Neuronal stem cell (in vitro differentiated cells): ENCODE measurements at regions not wholly inside any gene's neighbourhood (a gene's known extent, or its start where the extent isn't known, plus 50 kb on each side); places are given as distances from the start of the nearest gene placed in this dataset.

Experiments
- DNase-seq: peaks from one replicate; pipeline ENCODE4 v3.0.0-alpha.2; 2013; ENCODE audit warnings: low spot score
- H2AFZ ChIP-seq: one replicate; pipeline ENCODE4 v1.6.1; 2013; ENCODE audit warnings: mild to moderate bottlenecking, low read length, inconsistent platforms
- H2AK5ac ChIP-seq: 2 replicates; pipeline ENCODE4 v1.6.1; 2013; ENCODE audit warnings: low read depth, mild to moderate bottlenecking, inconsistent platforms, low read length, moderate library complexity, mixed read lengths
- H2BK120ac ChIP-seq: 2 replicates; pipeline ENCODE4 v1.6.1; 2013; ENCODE audit warnings: low read depth, mild to moderate bottlenecking, inconsistent platforms, low read length, moderate library complexity, mixed read lengths
- H2BK12ac ChIP-seq: one replicate; pipeline ENCODE4 v1.6.1; 2013; ENCODE audit warnings: low read length, inconsistent platforms
- H2BK15ac ChIP-seq: 2 replicates; pipeline ENCODE4 v1.6.1; 2013; ENCODE audit warnings: mild to moderate bottlenecking, low read length, inconsistent platforms, mixed read lengths
- H2BK5ac ChIP-seq: one replicate; pipeline ENCODE4 v1.6.1; 2013; ENCODE audit warnings: inconsistent platforms, mild to moderate bottlenecking, low read length, moderate library complexity
- H3K14ac ChIP-seq: one replicate; pipeline ENCODE4 v1.6.1; 2013; ENCODE audit warnings: low read length, inconsistent platforms
- H3K18ac ChIP-seq: 2 replicates; pipeline ENCODE4 v1.6.1; 2013; ENCODE audit warnings: low read length, inconsistent platforms
- H3K23ac ChIP-seq: 2 replicates; pipeline ENCODE4 v1.6.1; 2013; ENCODE audit warnings: low read depth, mild to moderate bottlenecking, mixed read lengths, low read length, inconsistent platforms; ENCODE audit not compliant: poor library complexity
- H3K27ac ChIP-seq: replicated peaks from 3 replicates; pipeline ENCODE4 v1.5.1; 2013; ENCODE audit warnings: low read length, inconsistent platforms
- H3K27me3 ChIP-seq, 3 experiments: 2 replicates each; pipeline ENCODE4 v1.6.1; 2013; ENCODE audit warnings: low read length in 3 of 3, mild to moderate bottlenecking in 2 of 3, inconsistent platforms in 1 of 3, low read depth in 1 of 3, mixed read lengths in 1 of 3, moderate library complexity in 1 of 3; ENCODE audit not compliant: control insufficient read depth in 3 of 3, insufficient read depth in 3 of 3
- H3K36me3 ChIP-seq, 2 donors: replicated peaks in 1 of 2; 2 replicates each; pipeline ENCODE4 v1.6.1; 2013; ENCODE audit warnings: low read length in 2 of 2; ENCODE audit not compliant: control insufficient read depth in 2 of 2, insufficient read depth in 2 of 2
- H3K4ac ChIP-seq: 2 replicates; pipeline ENCODE4 v1.6.1; 2013; ENCODE audit warnings: inconsistent platforms, mild to moderate bottlenecking, low read length, moderate library complexity
- H3K4me1 ChIP-seq, 2 donors: 1 replicate in 1 of 2; 2 replicates in 1 of 2; pipeline ENCODE4 v1.6.1; 2013; ENCODE audit warnings: low read length in 2 of 2, low read depth in 1 of 2; ENCODE audit not compliant: control insufficient read depth in 2 of 2, insufficient read depth in 1 of 2
- H3K4me2 ChIP-seq: one replicate; pipeline ENCODE4 v1.6.1; 2013; ENCODE audit warnings: mild to moderate bottlenecking, low read length, inconsistent platforms; ENCODE audit not compliant: insufficient read depth, poor library complexity, severe bottlenecking
- H3K4me3 ChIP-seq, 2 donors: 2 replicates each; pipeline ENCODE4 v1.5.1; 2013; ENCODE audit warnings: low read length in 2 of 2, mild to moderate bottlenecking in 2 of 2, inconsistent platforms in 1 of 2, moderate library complexity in 1 of 2
- H3K79me1 ChIP-seq: one replicate; pipeline ENCODE4 v1.6.1; 2013; ENCODE audit warnings: low read depth, mild to moderate bottlenecking, inconsistent platforms, low read length, moderate library complexity
- H3K9ac ChIP-seq: one replicate; pipeline ENCODE4 v1.6.1; 2013; ENCODE audit warnings: mild to moderate bottlenecking, low read depth, low read length, inconsistent platforms; ENCODE audit not compliant: poor library complexity
- H3K9me3 ChIP-seq, 2 donors: replicated peaks in 1 of 2; 2 replicates each; pipeline versions ENCODE3 to v1.6.1; 2013; ENCODE audit warnings: low read length in 2 of 2, mild to moderate bottlenecking in 2 of 2, inconsistent platforms in 1 of 2, low read depth in 1 of 2, mixed read lengths in 1 of 2, moderate library complexity in 1 of 2; ENCODE audit not compliant: control insufficient read depth in 2 of 2, insufficient read depth in 1 of 2
- H4K8ac ChIP-seq: one replicate; pipeline ENCODE4 v1.6.1; 2013; ENCODE audit warnings: low read depth, mild to moderate bottlenecking, inconsistent platforms, low read length, moderate library complexity
- H4K91ac ChIP-seq: one replicate; pipeline ENCODE4 v1.6.1; 2013; ENCODE audit warnings: low read length, low read depth, mild to moderate bottlenecking, inconsistent platforms; ENCODE audit not compliant: poor library complexity
- WGBS, 2 donors: extraction: QIAGEN DNeasy Blood & Tissue Kit; methylation state at CpG; one replicate each; pipeline ENCODE4 v1.1.7; 2013; ENCODE audit warnings: missing lambda C conversion rate in 2 of 2, mixed read lengths in 1 of 2; ENCODE audit not compliant: insufficient read length in 2 of 2, insufficient replicate concordance in 1 of 2; ENCODE audit errors: extremely low coverage in 2 of 2; 5-methylcytosine and 5-hydroxymethylcytosine counted together

GRCh38 chr3:177724020-177724638 lies 526.8 kb upstream of the TBL1XR1 start:
- H4K8ac ChIP-seq, result no peak overlapping the region

GRCh38 chr3:177725165-177725564 lies 527.9 kb upstream of the TBL1XR1 start:
- Histone ChIP-seq H2BK15ac (no peak overlapping the region), H3K27me3 (no peaks in the 10 kb centered on the region), H2BK5ac (no peak overlapping the region), H3K79me1 (no peaks in the 10 kb centered on the region), H3K27ac (no peak overlapping the region), H2AFZ (peak overlapping the region; percentile 46), H4K91ac (no peak overlapping the region), H3K23ac (no peak overlapping the region), H3K4me3 (no peak overlapping the region), H3K4ac (no peak overlapping the region), H3K4me1 (peaks cover 3 to 9% of the 10 kb centered on the region in 2 donors), H3K36me3 (no peaks in the 10 kb centered on the region), H3K18ac (no peak overlapping the region), H3K14ac (no peak overlapping the region), H2BK120ac (no peak overlapping the region), H3K4me2 (no peak overlapping the region), H3K9me3 (no peaks in the 10 kb centered on the region), H4K8ac (no peak overlapping the region), H2BK12ac (no peak overlapping the region), H3K9ac (no peak overlapping the region), H2AK5ac (no peak overlapping the region)
- DNase-seq, result no peak
- no CpG with 5 or more reads among the region's 1 CpG for WGBS, 2 donors

More at GRCh38 chr3:177724020-177724638, 526.8 kb upstream of the TBL1XR1 start:
- Histone ChIP-seq H3K9ac (no peak overlapping the region), H3K18ac (no peak overlapping the region), H3K27me3 (no peaks in the 10 kb centered on the region), H3K9me3 (no peaks in the 10 kb centered on the region), H2BK5ac (no peak overlapping the region), H2AFZ (peak overlapping the region; percentile 27), H2AK5ac (no peak overlapping the region), H4K91ac (no peak overlapping the region), H3K23ac (no peak overlapping the region), H3K27ac (no peak overlapping the region), H3K4me1 (no peaks in the 10 kb centered on the region), H2BK120ac (no peak overlapping the region), H3K4ac (no peak overlapping the region), H3K79me1 (no peaks in the 10 kb centered on the region), H3K4me3 (no peak overlapping the region), H2BK15ac (no peak overlapping the region), H2BK12ac (no peak overlapping the region), H3K14ac (no peak overlapping the region), H3K36me3 (no peaks in the 10 kb centered on the region), H3K4me2 (no peak overlapping the region)
- no CpG with 5 or more reads among the region's 6 CpGs for WGBS, 2 donors
- no peak for DNase-seq

GRCh38 chr3:177726807-177727206 lies 529.5 kb upstream of the TBL1XR1 start:
- Histone ChIP-seq H3K4ac (no peak overlapping the region), H3K27ac (no peak overlapping the region), H3K79me1 (no peaks in the 10 kb centered on the region), H3K18ac (no peak overlapping the region), H4K8ac (no peak overlapping the region), H3K9me3 (no peaks in the 10 kb centered on the region), H3K9ac (no peak overlapping the region), H2BK12ac (no peak overlapping the region), H2AK5ac (no peak overlapping the region), H2BK5ac (no peak overlapping the region), H3K23ac (no peak overlapping the region), H3K4me1 (peaks cover 6 to 12% of the 10 kb centered on the region in 2 donors), H3K4me3 (no peak overlapping the region), H4K91ac (no peak overlapping the region), H2AFZ (no peak overlapping the region), H2BK15ac (no peak overlapping the region), H3K14ac (no peak overlapping the region), H3K27me3 (no peaks in the 10 kb centered on the region), H3K36me3 (no peaks in the 10 kb centered on the region), H2BK120ac (no peak overlapping the region), H3K4me2 (no peak overlapping the region)
- WGBS, 2 donors, result no CpG with 5 or more reads among the region's 3 CpGs
- DNase-seq, result no peak

- H3K14ac ChIP-seq, result no peak overlapping the region
- no peak overlapping the region for H3K4me3 ChIP-seq
- no peak overlapping the region for H2BK15ac ChIP-seq
- no peak overlapping the region for H2BK12ac ChIP-seq
- no peak overlapping the region for H2BK120ac ChIP-seq
- no peak for DNase-seq
- no peaks in the 10 kb centered on the region for H3K9me3 ChIP-seq
- no peaks in the 10 kb centered on the region for H3K27me3 ChIP-seq
- WGBS, 2 donors, result no CpG with 5 or more reads among the region's 14 CpGs
- H4K8ac ChIP-seq, result no peak overlapping the region
- H3K36me3 ChIP-seq, result no peaks in the 10 kb centered on the region
- no peaks in the 10 kb centered on the region for H3K79me1 ChIP-seq
- no peak overlapping the region for H2BK5ac ChIP-seq
- peak overlapping the region; percentile 86 for H2AFZ ChIP-seq
- H3K9ac ChIP-seq, result no peak overlapping the region
- H3K4me2 ChIP-seq, result no peak overlapping the region
- H3K4me1 ChIP-seq, result peaks cover 6 to 12% of the 10 kb centered on the region in 2 donors
- no peak overlapping the region for H4K91ac ChIP-seq
- peak overlapping the region; percentile 19 for H3K18ac ChIP-seq
- H3K4ac ChIP-seq, result no peak overlapping the region
- H3K27ac ChIP-seq, result no peak overlapping the region
- H3K23ac ChIP-seq, result no peak overlapping the region
- no peak overlapping the region for H2AK5ac ChIP-seq
Observed at GRCh38 chr3:177729956-177730681, 532.8 kb upstream of the TBL1XR1 start.
